ENCODE measurements at regions not wholly inside any gene's neighbourhood (a gene's known extent, or its start where the extent isn't known, plus 50 kb on each side); places are given as distances from the start of the nearest gene placed in this dataset.

DNA sequence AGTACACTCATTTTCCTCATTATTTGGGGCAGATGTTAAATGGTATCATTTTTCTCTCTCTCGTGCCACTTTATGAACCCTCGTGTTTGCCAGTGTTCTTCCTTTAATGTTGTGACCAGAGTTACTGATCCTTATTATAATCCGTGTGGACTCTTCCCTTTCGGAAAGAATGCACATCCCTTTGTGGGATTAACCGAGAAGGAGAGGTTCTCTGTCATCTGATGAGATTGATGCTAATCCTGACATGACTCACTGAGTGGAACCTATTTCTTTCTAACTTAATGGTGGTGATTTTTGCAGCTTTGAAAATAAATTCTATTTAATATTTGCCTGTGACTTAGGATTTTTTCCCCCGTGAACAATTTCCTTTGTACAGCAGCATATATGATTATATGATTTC is 300.0 kb upstream of the MAN1A1 start:
- Histone ChIP-seq H4K91ac (ENCODE audit: insufficient read length, low read depth, low read length) (no peak overlapping the region), H3K56ac (ENCODE audit: insufficient read length, low read depth, low read length) (no peak overlapping the region), H3K4me1 (ENCODE audit: insufficient read depth, low read length) (no peaks in the 10 kb centered on the region), H2AK5ac (ENCODE audit: insufficient read length, low read length) (no peak overlapping the region), H4K8ac (replicated peaks; ENCODE audit: insufficient read length, low read depth, low read length) (no peak overlapping the region), H2BK20ac (ENCODE audit: low read depth, low read length, poor library complexity, severe bottlenecking) (no peak overlapping the region), H3K9me3 (ENCODE audit: control insufficient read depth, low read depth, low read length) (no peaks in the 10 kb centered on the region), H3K27me3 (ENCODE audit: insufficient read depth, low read length) (no peaks in the 10 kb centered on the region), H3K4me2 (ENCODE audit: insufficient read depth, insufficient read length, low read length) (no peak overlapping the region), H3K23ac (ENCODE audit: insufficient read length, low read depth, low read length) (no peak overlapping the region), H2BK120ac (ENCODE audit: low read depth, low read length, poor library complexity, severe bottlenecking) (no peak overlapping the region), H4K5ac (ENCODE audit: insufficient read length, low read depth, low read length) (no peak overlapping the region), H3K79me2 (ENCODE audit: insufficient read depth, low read length) (no peaks in the 10 kb centered on the region), H3K14ac (ENCODE audit: insufficient read depth, low read length) (no peak overlapping the region), H3K4ac (ENCODE audit: low read depth, low read length) (no peak overlapping the region), H2AFZ (ENCODE audit: low read length) (no peak overlapping the region), H3T11ph (ENCODE audit: low read length) (no peak overlapping the region), H2BK15ac (ENCODE audit: low read depth, low read length) (no peak overlapping the region), H3K23me2 (ENCODE audit: insufficient read length, low read depth, low read length, poor library complexity, severe bottlenecking) (no peaks in the 10 kb centered on the region), H2BK5ac (ENCODE audit: insufficient read length, low read length) (no peak overlapping the region), H3K9ac (ENCODE audit: extremely low read depth, insufficient read length, low read length) (no peak overlapping the region), H4K20me1 (ENCODE audit: control insufficient read depth, insufficient read depth, insufficient read length) (no peaks in the 10 kb centered on the region), H3K18ac (ENCODE audit: insufficient read length, low read depth, low read length) (no peak overlapping the region), H2BK12ac (ENCODE audit: insufficient read length, low read depth, low read length) (no peak overlapping the region), H3K79me1 (ENCODE audit: insufficient read depth, low read depth, low read length, poor library complexity, severe bottlenecking) (no peaks in the 10 kb centered on the region), H3K27ac (ENCODE audit: insufficient read length, low read depth, low read length) (no peak overlapping the region)
- TF ChIP-seq, protein P1, sequence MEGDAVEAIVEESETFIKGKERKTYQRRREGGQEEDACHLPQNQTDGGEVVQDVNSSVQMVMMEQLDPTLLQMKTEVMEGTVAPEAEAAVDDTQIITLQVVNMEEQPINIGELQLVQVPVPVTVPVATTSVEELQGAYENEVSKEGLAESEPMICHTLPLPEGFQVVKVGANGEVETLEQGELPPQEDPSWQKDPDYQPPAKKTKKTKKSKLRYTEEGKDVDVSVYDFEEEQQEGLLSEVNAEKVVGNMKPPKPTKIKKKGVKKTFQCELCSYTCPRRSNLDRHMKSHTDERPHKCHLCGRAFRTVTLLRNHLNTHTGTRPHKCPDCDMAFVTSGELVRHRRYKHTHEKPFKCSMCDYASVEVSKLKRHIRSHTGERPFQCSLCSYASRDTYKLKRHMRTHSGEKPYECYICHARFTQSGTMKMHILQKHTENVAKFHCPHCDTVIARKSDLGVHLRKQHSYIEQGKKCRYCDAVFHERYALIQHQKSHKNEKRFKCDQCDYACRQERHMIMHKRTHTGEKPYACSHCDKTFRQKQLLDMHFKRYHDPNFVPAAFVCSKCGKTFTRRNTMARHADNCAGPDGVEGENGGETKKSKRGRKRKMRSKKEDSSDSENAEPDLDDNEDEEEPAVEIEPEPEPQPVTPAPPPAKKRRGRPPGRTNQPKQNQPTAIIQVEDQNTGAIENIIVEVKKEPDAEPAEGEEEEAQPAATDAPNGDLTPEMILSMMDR (conservative IDR thresholded peaks at IDR 0.05) = no peak
- Mint-ChIP-seq H3K27ac (no peak overlapping the region), H3K4me1 (no peaks in the 10 kb centered on the region), H3K36me3 (ENCODE audit: insufficient read depth in 1 of 3, low read depth in 3 of 3) (no peaks in the 10 kb centered on the region), H3K9me3 (no peaks in the 10 kb centered on the region), H3K27me3 (ENCODE audit: low read depth) (no peaks in the 10 kb centered on the region), H3K4me3 (no peak overlapping the region)
- no peak for DNase-seq
- WGBS (ENCODE audit: extremely low coverage, insufficient read length, low lambda C conversion rate) = no CpG with 5 or more reads among the region's 6 CpGs

All from H9 (cell line).